HK-2 (cell line): ENCODE measurements at regions not wholly inside any gene's neighbourhood (a gene's known extent, or its start where the extent isn't known, plus 50 kb on each side); places are given as distances from the start of the nearest gene placed in this dataset.

Source experiments
- DNase-seq: peaks from one replicate; pipeline ENCODE4 v3.0.0-alpha.2; 2018; ENCODE audit not compliant: unreplicated experiment

DNA sequence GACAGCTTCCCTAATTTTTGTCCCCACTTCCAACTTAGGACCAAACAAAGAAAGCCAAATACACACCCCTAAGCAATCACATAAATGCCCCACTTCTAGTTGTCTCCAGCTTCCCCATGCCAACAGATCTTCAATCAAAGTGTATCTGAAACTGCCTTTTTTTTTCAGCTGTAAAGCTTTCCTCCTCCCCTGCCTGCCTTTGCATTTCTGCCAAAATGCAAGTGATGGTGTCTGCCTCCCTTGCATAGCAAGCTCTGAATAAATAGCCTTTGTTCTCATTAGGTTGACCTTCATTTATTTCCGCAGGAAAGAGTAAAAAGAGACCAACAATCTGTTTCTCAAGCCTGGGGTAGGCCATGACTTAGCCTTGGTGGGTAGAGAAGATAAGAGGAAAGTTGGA, 459.4 kb downstream of the GPAM start:
- no peak for DNase-seq

DNA sequence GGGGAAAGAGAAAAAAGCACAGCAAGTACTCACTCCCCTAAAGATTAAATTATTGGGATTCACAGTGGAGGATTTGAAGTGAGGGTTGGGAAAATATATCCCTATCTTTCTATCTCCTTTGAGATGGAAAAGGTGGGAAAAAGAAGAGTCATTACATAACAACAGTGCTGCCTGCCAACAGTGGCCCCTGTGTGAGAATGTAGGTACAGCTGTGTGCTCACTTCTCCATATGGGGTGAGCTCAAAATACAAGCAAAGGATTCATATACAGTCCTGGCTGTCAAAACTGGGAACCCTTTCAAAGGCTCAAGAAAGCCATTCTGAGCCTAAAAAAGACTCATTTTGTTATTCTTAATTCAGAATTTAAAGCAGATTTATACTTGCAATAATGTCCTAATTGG, 458.5 kb downstream of the GPAM start:
- no peak for DNase-seq

DNA sequence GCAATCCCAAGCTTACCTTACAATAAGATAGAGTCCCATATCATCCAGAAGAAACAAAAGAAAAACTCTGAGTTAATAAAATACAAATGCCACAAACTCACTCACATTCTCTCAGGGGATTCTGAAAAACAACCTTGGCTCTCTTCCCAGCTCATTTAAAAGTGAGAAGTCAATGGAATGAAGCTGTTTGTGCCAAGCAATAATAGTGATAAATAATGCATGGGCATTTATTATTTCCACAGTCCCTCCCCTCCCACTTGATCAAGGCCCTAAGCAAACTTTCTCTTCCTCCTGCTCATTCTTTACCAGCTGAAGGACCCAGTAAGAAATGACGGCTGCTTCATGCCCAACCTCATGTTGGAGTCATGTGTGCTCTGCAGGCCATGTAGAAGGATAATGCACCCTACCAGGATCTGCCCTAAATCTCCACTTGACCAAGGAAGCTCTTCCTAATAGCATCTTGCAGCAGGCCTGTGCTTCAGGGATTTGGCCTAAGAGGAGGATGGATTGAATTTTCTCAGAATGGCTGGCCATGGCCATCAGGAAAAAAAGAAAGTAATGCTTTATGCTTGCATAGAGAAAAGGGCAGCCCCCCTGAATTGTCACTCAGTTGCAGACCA, 451.3 kb downstream of the GPAM start:
- no peak for DNase-seq

DNA sequence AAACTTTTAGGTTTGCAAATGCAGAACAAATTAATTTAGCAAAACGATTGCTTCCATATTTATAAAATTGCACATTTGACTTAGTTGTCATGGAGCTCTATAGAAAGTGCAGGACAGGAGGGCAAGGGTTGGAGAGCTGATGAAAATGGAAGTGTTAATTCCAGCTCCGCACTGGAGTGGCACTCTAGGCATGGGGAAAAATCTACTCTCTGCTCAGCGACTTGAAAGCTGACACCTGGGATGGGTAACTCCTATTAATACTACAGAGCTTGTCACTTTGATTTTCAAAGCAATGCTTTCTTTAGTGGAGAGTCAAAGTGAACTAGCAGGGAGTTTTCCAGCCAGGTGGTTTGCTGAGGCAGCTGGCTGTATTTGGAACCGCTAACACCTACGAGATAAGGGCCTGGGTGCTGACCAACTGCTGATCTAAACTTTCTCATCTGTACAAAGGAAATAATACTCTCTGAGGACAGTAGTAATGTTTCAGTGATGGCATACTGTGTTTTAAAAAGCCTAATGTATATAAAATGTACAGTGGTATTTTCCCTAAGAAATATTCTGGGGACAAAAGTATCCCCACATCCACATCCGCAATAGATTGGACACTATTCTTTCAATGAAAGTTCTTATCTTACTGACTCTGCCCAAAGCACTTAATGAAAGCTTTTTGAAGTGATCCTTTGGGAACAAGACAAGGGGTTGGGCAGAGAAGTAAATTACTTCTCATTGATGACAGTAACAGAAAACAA, 444.3 kb downstream of the GPAM start:
- no peak for DNase-seq

GRCh38 chr10:111739874-111740139, 443.8 kb downstream of the GPAM start:
- no peak for DNase-seq

- no peak for DNase-seq
Measured at GRCh38 chr10:111745982-111746381, 437.6 kb downstream of the GPAM start.

DNA sequence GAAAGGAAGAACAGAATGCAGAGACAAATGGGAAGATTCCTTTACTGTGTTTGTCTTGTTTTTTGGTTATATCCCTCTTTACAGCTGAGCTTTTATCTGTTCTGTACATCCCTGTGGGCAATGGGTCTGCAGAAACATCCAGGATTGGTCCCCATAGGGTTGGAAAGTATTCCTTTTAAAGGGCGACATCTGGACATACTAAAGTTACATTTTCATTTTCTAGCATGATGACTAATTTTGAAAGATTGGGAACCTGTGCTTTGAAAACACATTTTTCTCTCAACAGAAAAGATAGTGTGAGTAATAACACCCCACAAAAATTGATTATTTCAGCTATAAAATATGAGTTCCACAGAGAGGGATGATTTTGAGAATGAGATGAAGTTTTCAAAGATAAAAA, 435.8 kb downstream of the GPAM start:
- no peak for DNase-seq

- no peak for DNase-seq
Measured at GRCh38 chr10:111748184-111748583, 435.4 kb downstream of the GPAM start.

DNA sequence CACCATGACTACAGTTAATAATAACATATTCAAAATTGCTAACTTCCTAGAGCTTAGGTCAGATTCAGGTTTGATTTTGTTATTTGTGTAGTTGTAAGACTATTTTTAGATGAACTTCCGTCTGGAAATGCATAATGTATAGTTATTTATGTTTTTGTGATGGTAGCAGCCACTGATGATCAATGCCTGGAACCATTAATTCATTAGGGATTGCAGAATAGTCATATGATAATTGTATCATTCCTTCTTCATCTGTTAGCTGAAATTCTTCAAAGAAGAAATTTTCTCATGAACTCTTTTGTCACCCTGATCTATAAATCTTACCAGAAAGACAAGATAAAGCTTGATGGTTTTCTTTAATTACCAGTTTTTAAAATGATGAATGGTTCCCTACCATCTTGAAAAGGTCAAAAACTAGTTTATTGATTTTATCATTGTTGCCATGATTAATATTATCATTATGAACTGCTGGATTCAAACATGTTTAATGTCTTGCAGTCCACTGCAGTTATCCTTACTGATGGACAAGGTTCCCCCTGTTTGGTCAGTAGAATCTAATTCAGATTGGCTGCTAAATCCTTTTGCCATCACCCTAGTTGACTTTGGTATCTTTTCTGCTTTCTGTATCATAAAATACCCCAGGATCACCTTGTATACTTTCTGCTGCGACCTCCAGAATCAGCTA, 433.3 kb downstream of the GPAM start:
- no peak for DNase-seq

DNA sequence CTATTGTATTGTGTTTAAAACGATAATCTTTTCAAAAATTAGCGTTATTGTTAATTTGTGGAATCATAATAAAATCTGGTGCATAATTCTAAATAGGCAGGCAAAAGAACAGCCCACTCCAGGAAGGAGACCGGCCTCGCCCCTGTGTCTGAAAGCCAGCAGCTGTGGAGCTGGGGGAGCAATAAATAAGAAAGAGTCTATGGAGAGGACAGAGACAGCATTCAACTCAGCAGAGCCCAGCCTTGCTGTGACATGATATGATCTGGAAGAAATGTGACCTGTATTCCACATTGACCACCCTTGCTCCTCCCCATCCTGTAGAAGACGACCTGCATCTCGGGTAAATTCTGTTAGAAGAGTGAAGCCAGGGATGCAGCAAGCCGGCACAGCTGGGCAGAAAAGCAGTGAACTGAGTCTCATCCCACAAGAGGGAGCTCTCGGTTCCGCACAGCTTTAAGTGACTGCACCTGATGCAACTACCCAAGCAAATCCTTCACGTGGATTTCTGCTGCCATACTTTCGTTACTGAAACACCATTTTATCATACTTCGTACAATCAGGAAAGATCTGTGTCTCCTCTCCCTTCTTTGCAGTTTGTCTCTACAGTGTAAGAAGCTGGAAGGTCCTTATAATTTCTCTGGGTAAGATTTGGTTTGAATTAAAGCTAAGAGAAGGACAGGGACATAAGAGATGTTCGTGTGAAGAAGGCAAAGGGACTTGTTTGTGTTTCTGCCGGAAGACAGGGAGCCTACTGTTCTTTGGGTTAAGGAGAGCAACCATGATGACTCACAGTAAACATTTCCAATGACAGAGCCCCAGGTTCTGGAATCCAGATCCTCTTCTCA, 427.1 kb downstream of the GPAM start:
- peak; percentile 37 for DNase-seq

DNA sequence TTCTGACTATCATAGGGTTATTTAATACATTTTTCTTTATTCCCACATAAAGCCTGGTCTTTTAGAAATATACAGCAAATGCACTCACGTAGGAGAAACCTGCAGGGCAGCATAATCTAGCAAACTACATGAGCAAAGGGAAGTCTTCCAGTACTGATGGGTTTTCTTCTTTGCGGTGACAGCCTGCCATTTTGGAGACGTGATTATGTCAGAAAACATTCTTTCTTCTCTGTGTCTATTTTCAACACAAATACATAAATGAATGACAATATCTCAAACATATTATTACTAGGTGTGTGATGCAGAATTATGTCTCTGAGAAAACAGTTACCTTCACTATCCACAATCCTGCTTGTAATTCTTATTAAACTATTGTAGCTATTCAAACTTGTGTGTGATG, 425.0 kb downstream of the GPAM start:
- no peak for DNase-seq

- DNase-seq: no peak
Measured at GRCh38 chr10:111762114-111762513, 421.5 kb downstream of the GPAM start.

GRCh38 chr10:111765216-111765615, 418.3 kb downstream of the GPAM start:
- DNase-seq: no peak

DNA sequence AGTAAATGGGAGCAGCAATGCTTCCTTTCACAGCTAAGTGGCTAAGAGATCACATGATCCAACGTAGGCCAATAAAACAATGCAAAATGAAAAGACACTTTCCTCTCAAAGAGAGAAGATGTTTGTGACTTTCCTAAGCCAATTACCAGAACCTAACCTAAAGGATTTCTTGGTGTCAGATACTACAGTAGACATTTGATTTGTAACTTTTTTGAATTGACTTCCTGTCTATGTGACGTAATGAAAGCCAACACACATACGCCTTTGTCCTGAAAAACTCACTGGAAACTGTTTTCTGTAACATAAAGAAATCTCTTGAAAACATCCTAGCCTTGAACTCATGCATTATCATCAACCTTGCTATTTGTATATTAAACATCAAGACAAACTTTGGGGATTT, 417.1 kb downstream of the GPAM start:
- DNase-seq: no peak

DNA sequence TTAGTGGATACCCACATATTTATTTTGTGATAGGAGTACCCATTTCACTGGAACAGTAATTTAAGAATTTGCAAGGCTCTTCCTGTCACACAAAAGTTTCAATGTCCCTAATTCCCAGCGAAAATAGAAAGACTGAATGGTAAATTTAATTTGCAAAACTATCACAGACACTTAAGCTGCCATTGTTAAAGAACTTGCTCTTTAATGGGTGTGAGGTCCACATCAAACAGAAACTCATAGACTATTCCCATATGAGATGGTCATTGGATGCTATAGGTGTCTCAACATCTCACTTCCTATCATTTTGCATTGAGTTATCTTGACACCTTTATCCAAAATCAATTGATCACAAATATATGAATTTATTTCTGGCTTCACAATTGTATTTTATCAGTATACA, 415.9 kb downstream of the GPAM start:
- DNase-seq: no peak

GRCh38 chr10:111773950-111774349, 409.6 kb downstream of the GPAM start:
- DNase-seq: no peak

DNA sequence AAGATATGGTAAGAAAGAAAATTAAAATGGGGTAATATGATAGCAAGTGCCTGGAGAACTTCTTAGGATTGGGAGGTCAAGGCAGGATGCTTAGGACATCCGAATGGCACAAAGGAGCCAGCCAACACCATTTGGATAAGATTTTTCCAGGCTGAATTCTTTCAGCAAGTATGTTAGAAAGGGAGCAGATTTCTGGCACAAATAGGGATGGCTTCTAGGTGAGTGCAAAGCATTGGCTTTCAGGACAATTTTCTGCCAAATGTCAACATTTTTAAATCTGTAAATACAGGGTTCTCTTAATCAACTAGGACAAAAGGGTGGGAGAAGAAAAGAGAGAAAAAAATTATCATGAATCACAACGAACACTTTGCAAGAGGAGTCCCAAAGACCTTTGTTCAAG, 409.1 kb downstream of the GPAM start:
- no peak for DNase-seq

DNA sequence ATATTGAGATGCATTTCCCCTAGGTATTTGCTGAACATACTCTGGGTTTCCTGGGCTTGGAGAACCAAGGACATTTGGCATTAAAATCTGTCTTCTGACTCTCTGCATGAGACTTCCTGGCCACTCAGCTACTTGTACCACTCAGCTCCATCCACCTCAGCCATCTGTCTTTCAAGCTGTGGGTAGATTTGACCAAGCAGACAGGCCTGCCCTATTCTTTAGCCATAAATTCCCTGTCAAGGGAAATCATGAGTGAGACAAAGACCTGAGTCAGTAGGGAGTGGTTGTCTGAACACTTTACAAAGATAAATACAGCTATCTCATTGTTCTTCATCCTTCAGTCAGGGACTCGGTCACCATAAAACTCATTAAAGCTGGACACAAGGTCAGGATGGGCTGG, 399.1 kb downstream of the GPAM start:
- no peak for DNase-seq

DNA sequence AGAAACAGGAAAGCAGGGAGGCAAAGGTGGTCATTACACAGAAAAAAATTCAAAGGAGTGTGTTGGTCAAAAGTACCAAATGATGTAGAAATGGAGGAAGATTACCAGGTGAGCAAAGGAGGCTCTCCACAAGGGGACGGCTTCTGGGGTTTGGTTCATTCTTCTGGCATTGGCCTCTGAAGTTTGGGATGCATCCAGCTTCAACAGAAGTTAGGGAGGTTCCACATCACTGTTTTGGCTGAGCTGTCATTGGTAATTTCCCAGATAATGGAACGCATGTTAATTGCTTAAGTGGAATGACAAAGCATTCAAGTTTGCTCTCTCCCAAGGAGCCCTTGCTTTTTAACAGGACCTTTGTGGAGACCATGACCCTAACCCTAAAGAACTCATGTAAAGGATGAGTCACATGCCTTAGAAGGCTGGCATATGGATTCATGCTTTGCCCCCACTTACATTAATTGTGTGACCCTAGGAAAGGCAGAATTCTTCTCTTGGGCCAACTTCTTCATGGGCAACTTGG, 398.6 kb downstream of the GPAM start:
- DNase-seq: no peak

- DNase-seq: no peak
Measured at GRCh38 chr10:111785921-111786320, 397.6 kb downstream of the GPAM start.

DNA sequence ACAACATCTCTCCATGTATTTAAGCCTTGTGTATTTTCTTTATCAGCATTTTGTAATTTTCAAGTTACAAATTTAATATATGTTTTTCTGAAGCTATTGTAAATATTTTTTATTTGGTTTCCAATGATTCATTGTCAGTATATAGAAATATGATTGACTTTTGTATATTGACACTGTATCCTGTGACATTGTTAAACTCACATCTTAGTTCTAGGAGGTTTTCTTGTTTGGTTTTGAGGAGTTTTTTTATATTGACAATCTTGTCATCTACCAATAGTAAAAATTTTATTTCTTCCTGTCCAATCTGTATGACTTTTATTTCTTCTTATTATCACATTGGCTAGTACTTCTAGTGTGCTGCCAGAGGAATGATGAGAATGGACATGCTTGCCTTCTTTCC, 393.7 kb downstream of the GPAM start:
- DNase-seq: no peak

DNA sequence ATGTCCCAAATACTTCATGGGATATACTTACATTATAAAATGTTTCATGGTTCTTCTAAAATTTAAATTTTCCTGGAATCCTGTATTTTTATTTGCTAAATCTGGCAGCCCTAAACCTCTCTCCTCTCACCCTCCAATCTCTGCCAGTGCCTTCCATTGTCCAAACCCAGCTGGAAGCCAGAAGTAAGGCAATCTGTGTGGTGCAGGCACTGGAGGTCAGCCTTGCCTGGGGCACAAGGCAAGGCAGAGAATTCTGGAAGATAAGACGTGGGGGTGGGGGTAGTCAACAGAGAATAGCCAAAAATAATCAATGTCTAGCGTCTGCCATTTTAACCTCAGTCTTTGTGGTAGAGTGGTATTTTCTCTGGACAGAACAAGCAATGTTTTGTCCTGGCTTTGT, 381.7 kb downstream of the GPAM start:
- DNase-seq: no peak
